Colon (tissue), 2 donors: ENCODE measurements at regions not wholly inside any gene's neighbourhood (a gene's known extent, or its start where the extent isn't known, plus 50 kb on each side); places are given as distances from the start of the nearest gene placed in this dataset.
"Not testable (repeated sequence)": the region's sequence is repeated elsewhere in the genome, so short reads cannot be mapped to it uniquely, and the experiment has no call there.

Source experiments
- FAIRE-seq: peaks from 2 replicates; lab custom pipeline; 2012; peaks lifted over from hg19 to GRCh38; lab: Jason Lieb, UNC
- donor health status: control.
- donor health status: control.

GRCh38 chr12:63038713-63039100 lies 103.8 kb upstream of the PPM1H start:
- no peak for FAIRE-seq

- no peak for FAIRE-seq
These were observed 103.1 kb upstream of the PPM1H start for GRCh38 chr12:63037746-63038712.

GRCh38 chr12:63036974-63037335 lies 102.0 kb upstream of the PPM1H start:
- no peak for FAIRE-seq

GRCh38 chr12:63036216-63036973 lies 101.4 kb upstream of the PPM1H start:
- FAIRE-seq, result no peak

GRCh38 chr12:63034601-63035000 lies 99.7 kb upstream of the PPM1H start:
- no peak for FAIRE-seq

- FAIRE-seq, result no peak
These were observed 94.7 kb upstream of the PPM1H start for GRCh38 chr12:63029676-63030075.

- no peak for FAIRE-seq
These were observed 94.0 kb upstream of the PPM1H start for GRCh38 chr12:63028951-63029350.

GRCh38 chr12:63025116-63025515 lies 90.2 kb upstream of the PPM1H start:
- FAIRE-seq, result no peak

- no peak for FAIRE-seq
These were observed 89.0 kb upstream of the PPM1H start for GRCh38 chr12:63023926-63024325.

GRCh38 chr12:63021116-63021515 lies 86.2 kb upstream of the PPM1H start:
- FAIRE-seq, result no peak

- no peak for FAIRE-seq
These were observed 85.3 kb upstream of the PPM1H start for GRCh38 chr12:63020269-63020668.

GRCh38 chr12:63018273-63018672 lies 83.3 kb upstream of the PPM1H start:
- FAIRE-seq, result no peak

GRCh38 chr12:63013302-63013701 lies 78.4 kb upstream of the PPM1H start:
- no peak for FAIRE-seq

- no peak for FAIRE-seq
These were observed 75.7 kb upstream of the PPM1H start for GRCh38 chr12:63010698-63011097.

- no peak for FAIRE-seq
These were observed 73.4 kb upstream of the PPM1H start for GRCh38 chr12:63008372-63008771.

- no peak for FAIRE-seq
These were observed 72.8 kb upstream of the PPM1H start for GRCh38 chr12:63007726-63008125.

- no peak for FAIRE-seq
These were observed 71.6 kb upstream of the PPM1H start for GRCh38 chr12:63006536-63006935.

- FAIRE-seq, result no peak
These were observed 70.4 kb upstream of the PPM1H start for GRCh38 chr12:63005382-63005781.

- FAIRE-seq, result no peak
These were observed 68.4 kb upstream of the PPM1H start for GRCh38 chr12:63003223-63003819.

- not testable (repeated sequence) for FAIRE-seq
These were observed 67.1 kb upstream of the PPM1H start for GRCh38 chr12:63002059-63002458.

- no peak for FAIRE-seq
These were observed 63.5 kb upstream of the PPM1H start for GRCh38 chr12:62998454-62998853.

- FAIRE-seq, result no peak
These were observed 60.1 kb upstream of the PPM1H start for GRCh38 chr12:62995097-62995496.

GRCh38 chr12:62986844-62987243 lies 51.9 kb upstream of the PPM1H start:
- no peak for FAIRE-seq
